HCT116 (cell line): ENCODE measurements at regions not wholly inside any gene's neighbourhood (a gene's known extent, or its start where the extent isn't known, plus 50 kb on each side); places are given as distances from the start of the nearest gene placed in this dataset.

Experiments
- ATAC-seq: fragments of 200-7000 bp; cut with Tn5 transposase; 2 replicates; pipeline ENCODE4 v1.9.1; 2020; ENCODE audit warnings: mild to moderate bottlenecking, moderate library complexity
- BruUV-seq: library from RNA; stranded (reverse); fragments of 400-500 nt; replicated peaks from 2 replicates; lab custom pipeline; 2021; lab: Mats Ljungman, UMichigan
- CTCF ChIA-PET: fragments of 300-600 bp; sonication (Branson Sonifier 250); formaldehyde crosslinking; loops from one replicate; lab custom pipeline; 2021; ENCODE audit warnings: antibody characterized with exemption; lab: Charles Lee
- POLR2A ChIA-PET: fragments of 300-600, 350-600 bp; sonication (Branson Sonifier 250); formaldehyde crosslinking; loops from one replicate; lab custom pipeline; 2021; ENCODE audit warnings: antibody characterized with exemption; lab: Charles Lee
- RAD21 ChIA-PET, 2 experiments: fragments of 300-600 bp; sonication (Branson Sonifier 250); formaldehyde crosslinking; loops; one replicate each; lab custom pipeline; 2023; ENCODE audit warnings: low total read pairs in 2 of 2; ENCODE audit not compliant: uncharacterized antibody in 2 of 2, unreplicated experiment in 2 of 2, low non-redundant PET in 1 of 2; lab: Charles Lee
- DNase-seq: peaks from one replicate; pipeline ENCODE4 v3.0.0-alpha.2; 2010; ENCODE audit warnings: low read depth, low spot score
- H2AFZ ChIP-seq: fragments of 200-600 bp; shearing (Covaris generic), sonication (generic); 2 replicates; pipeline ENCODE4 v1.6.1; 2017; ENCODE audit warnings: low read depth, mixed run types, mixed read lengths, antibody characterized with exemption, low read length; ENCODE audit not compliant: poor library complexity, severe bottlenecking
- H3K27ac ChIP-seq: 2 replicates; pipeline ENCODE4 v1.5.1; 2012; ENCODE audit warnings: low read depth, low read length
- H3K27me3 ChIP-seq: fragments of 200-600 bp; sonication (generic); 2 replicates; pipeline ENCODE4 v1.6.1; 2016; ENCODE audit warnings: mixed run types, low read length, mixed read lengths; ENCODE audit not compliant: insufficient read depth
- H3K36me3 ChIP-seq, 2 experiments: fragments of 200-500 bp in 1 of 2; fragments of 200-600 bp in 1 of 2; sonication (Bioruptor generic) in 1 of 2; sonication (generic) in 1 of 2; 2 replicates each; pipeline versions ENCODE4 v1.5.1 to v1.6.1; 2014 to 2016; ENCODE audit warnings: low read length in 2 of 2, inconsistent platforms in 1 of 2, mixed read lengths in 1 of 2, mixed run types in 1 of 2; ENCODE audit not compliant: insufficient read depth in 2 of 2, control insufficient read depth in 1 of 2
- H3K4me1 ChIP-seq, 2 experiments: fragments of 200-600 bp in 1 of 2; sonication (generic) in 1 of 2; 2 replicates each; pipeline versions ENCODE4 v1.5.1 to v1.6.1; 2012 to 2017; ENCODE audit warnings: low read length in 2 of 2, inconsistent platforms in 1 of 2, mild to moderate bottlenecking in 1 of 2, mixed read lengths in 1 of 2, mixed run types in 1 of 2, moderate library complexity in 1 of 2; ENCODE audit not compliant: insufficient read depth in 2 of 2, control insufficient read depth in 1 of 2
- H3K4me2 ChIP-seq: fragments of 200-600 bp; sonication (generic); 2 replicates; pipeline ENCODE4 v1.6.1; 2017; ENCODE audit warnings: mixed run types, low read length, mixed read lengths
- H3K4me3 ChIP-seq, 2 experiments: fragments of 200-600 bp in 1 of 2; sonication (generic) in 1 of 2; replicated peaks in 1 of 2; 2 replicates each; pipeline ENCODE4 v1.5.1; 2011 to 2016; ENCODE audit warnings: low read length in 2 of 2, control low read depth in 1 of 2, low read depth in 1 of 2, mild to moderate bottlenecking in 1 of 2, mixed read lengths in 1 of 2, mixed run types in 1 of 2
- H3K79me2 ChIP-seq: fragments of 200-600 bp; sonication (generic); 2 replicates; pipeline ENCODE4 v1.6.1; 2017; ENCODE audit warnings: mild to moderate bottlenecking, mixed run types, low read length, moderate library complexity, mixed read lengths; ENCODE audit not compliant: insufficient read depth
- H3K9ac ChIP-seq: fragments of 200-600 bp; sonication (generic); 2 replicates; pipeline ENCODE4 v1.6.1; 2016; ENCODE audit warnings: low read length, mixed read lengths
- H3K9me2 ChIP-seq: fragments of 200-600 bp; sonication (generic), shearing (Covaris generic); 2 replicates; pipeline ENCODE4 v1.6.1; 2017; ENCODE audit warnings: mixed run types, mild to moderate bottlenecking, moderate library complexity; ENCODE audit not compliant: insufficient read depth
- H3K9me3 ChIP-seq, 2 experiments: fragments of 200-500 bp in 1 of 2; fragments of 200-600 bp in 1 of 2; sonication (Bioruptor generic) in 1 of 2; sonication (generic) in 1 of 2; 2 replicates each; pipeline ENCODE4 v1.6.1; 2014 to 2017; ENCODE audit warnings: low read length in 2 of 2, mixed read lengths in 2 of 2, inconsistent platforms in 1 of 2, low read depth in 1 of 2, mild to moderate bottlenecking in 1 of 2, mixed run types in 1 of 2, moderate library complexity in 1 of 2; ENCODE audit not compliant: control insufficient read depth in 1 of 2, insufficient read depth in 1 of 2
- H4K20me1 ChIP-seq: fragments of 200-600 bp; sonication (generic), shearing (Covaris generic); 2 replicates; pipeline ENCODE4 v1.6.1; 2017; ENCODE audit warnings: mixed run types, mild to moderate bottlenecking, moderate library complexity; ENCODE audit not compliant: insufficient read depth
- EGR1 ChIP-seq: IDR thresholded peaks from 2 replicates; pipeline ENCODE4 v1.6.1; 2012; ENCODE audit warnings: low read depth
- EZH2 ChIP-seq: fragments of 200-600 bp; sonication (generic); IDR thresholded peaks from 2 replicates; pipeline ENCODE4 v1.6.1; 2017; ENCODE audit warnings: antibody characterized with exemption, mixed run types
- EZH2phosphoT487 ChIP-seq: fragments of 200-600 bp; IDR thresholded peaks from 2 replicates; pipeline ENCODE4 v1.6.1; 2018; ENCODE audit warnings: antibody characterized with exemption, borderline replicate concordance
- JUND ChIP-seq: IDR thresholded peaks from 2 replicates; pipeline ENCODE4 v1.6.1; 2012
- POLR2AphosphoS5 ChIP-seq: IDR thresholded peaks from 2 replicates; pipeline ENCODE4 v1.6.1; 2011; ENCODE audit warnings: mild to moderate bottlenecking, low read depth, low read length, moderate library complexity
- RAD21 ChIP-seq: IDR thresholded peaks from 2 replicates; pipeline ENCODE4 v1.6.1; 2012; ENCODE audit warnings: low read depth, mild to moderate bottlenecking
- SIN3A ChIP-seq: IDR thresholded peaks from 2 replicates; pipeline ENCODE4 v1.6.1; 2012; ENCODE audit warnings: low read depth
- SRF ChIP-seq: IDR thresholded peaks from 2 replicates; pipeline ENCODE4 v1.6.1; 2012; ENCODE audit warnings: low read depth
- ZNF274 ChIP-seq: fragments of 200-500 bp; sonication (Bioruptor generic); IDR thresholded peaks from 2 replicates; pipeline ENCODE4 v1.6.1; 2014; ENCODE audit warnings: mild to moderate bottlenecking, low read depth, low read length, inconsistent platforms
- intact Hi-C: fragments of 100-400 bp; cut with micrococcal nuclease; formaldehyde crosslinking; loops from 2 replicates; pipeline ENCODE4 v1.10.0; 2022
- TF ChIP-seq, protein P1 (sequence below): IDR thresholded peaks from 2 replicates; pipeline ENCODE4 v1.6.1; 2011; ENCODE audit warnings: mild to moderate bottlenecking, low read length, moderate library complexity; ENCODE audit not compliant: insufficient replicate concordance; ENCODE audit errors: extremely low read depth
- TF ChIP-seq, protein P2 (sequence below): IDR thresholded peaks from 2 replicates; pipeline ENCODE4 v1.6.1; 2012
- TF ChIP-seq, protein P3 (sequence below), 3 experiments: fragments of 200-600 bp in 1 of 3; sonication (generic) in 1 of 3; IDR thresholded peaks in 2 of 3; conservative IDR thresholded peaks in 1 of 3; 2 replicates each; pipeline ENCODE4 v1.5.1; 2012 to 2017; ENCODE audit warnings: low read depth in 2 of 3, low read length in 2 of 3, antibody characterized with exemption in 1 of 3, borderline replicate concordance in 1 of 3, control low read depth in 1 of 3, mild to moderate bottlenecking in 1 of 3, mixed read lengths in 1 of 3, mixed run types in 1 of 3, moderate library complexity in 1 of 3; ENCODE audit not compliant: insufficient read depth in 1 of 3
- TF ChIP-seq, protein P4 (sequence below): IDR thresholded peaks from 2 replicates; pipeline ENCODE4 v1.6.1; 2012

DNA sequence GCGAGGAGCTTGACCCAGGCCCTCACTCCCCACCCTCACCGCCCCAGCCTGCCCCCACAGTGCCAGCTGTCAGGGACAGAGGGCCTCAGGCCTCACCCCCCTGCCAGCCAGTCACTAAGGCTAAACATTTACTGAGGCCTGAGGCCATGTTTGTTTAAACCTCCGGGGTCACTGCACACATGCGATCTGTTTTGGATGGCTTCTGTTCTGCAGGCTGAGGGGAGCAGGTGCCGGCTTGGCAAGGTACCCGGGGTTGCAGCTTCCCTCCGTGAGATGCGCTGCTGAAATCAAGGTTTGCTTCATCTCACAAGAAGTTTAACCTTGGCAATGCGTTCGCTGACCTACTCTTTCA lies 103.3 kb upstream of the BOD1 start:
- Histone ChIP-seq H3K36me3 (no peaks in the 10 kb centered on the region), H3K9me3 (no peaks in the 10 kb centered on the region), H3K4me1 (peaks cover 0 to 4% of the 10 kb centered on the region in 2 experiments; a peak in 2 of 4 replicates), H2AFZ (no peak overlapping the region), H4K20me1 (no peaks in the 10 kb centered on the region), H3K9me2 (no peaks in the 10 kb centered on the region), H3K79me2 (no peaks in the 10 kb centered on the region), H3K4me2 (no peak overlapping the region), H3K27me3 (no peaks in the 10 kb centered on the region; the same call in 1 of the 2 replicates), H3K9ac (no peak overlapping the region), H3K4me3 (no peak overlapping the region), H3K27ac (no peak overlapping the region)
- TF ChIP-seq, protein P1, sequence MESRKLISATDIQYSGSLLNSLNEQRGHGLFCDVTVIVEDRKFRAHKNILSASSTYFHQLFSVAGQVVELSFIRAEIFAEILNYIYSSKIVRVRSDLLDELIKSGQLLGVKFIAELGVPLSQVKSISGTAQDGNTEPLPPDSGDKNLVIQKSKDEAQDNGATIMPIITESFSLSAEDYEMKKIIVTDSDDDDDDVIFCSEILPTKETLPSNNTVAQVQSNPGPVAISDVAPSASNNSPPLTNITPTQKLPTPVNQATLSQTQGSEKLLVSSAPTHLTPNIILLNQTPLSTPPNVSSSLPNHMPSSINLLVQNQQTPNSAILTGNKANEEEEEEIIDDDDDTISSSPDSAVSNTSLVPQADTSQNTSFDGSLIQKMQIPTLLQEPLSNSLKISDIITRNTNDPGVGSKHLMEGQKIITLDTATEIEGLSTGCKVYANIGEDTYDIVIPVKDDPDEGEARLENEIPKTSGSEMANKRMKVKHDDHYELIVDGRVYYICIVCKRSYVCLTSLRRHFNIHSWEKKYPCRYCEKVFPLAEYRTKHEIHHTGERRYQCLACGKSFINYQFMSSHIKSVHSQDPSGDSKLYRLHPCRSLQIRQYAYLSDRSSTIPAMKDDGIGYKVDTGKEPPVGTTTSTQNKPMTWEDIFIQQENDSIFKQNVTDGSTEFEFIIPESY, result no peak
- no peak for TF ChIP-seq SRF
- ChIA-PET CTCF (no interaction called here), RAD21 (no interaction called here), POLR2A (no interaction called here)
- BruUV-seq, result no TSS peak
- intact Hi-C loops, result no loop called here
- no peak for DNase-seq
- ATAC-seq, result no peak

DNA sequence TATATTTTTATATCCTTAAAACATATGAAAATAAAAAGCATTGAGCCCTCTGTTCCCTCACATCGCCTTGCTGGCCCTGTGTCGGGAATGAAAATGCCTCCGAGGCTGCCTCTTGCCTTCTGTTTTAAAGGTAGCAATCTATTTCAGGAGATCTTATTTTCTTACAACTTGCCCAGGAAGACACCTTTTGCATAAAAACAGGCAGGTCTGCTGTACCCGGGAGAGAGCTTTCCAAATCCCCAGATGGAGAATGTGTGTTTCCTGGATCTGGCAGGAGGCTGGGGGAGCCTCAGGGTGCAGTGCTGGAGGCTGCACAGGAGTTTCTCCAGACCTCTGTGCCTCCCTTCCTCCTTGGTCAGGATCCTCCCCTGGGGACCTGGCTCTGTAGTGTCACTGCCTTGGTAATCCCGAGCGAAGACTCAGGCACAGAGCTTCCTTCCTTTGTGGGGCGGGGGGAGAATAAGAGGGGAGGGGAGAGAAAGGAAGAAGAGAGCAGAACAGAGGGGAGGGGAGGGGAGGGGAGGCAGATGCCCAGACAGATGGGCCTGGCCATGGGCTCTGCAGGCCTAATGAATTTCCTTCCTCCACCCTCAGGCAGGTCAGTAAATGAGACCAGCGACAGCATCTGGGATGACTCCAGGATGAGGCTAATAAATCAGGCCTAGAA lies 104.0 kb upstream of the BOD1 start:
- H3K79me2 ChIP-seq, result no peaks in the 10 kb centered on the region
- no peak for ATAC-seq
- TF ChIP-seq SIN3A (no peak), ZNF274 (no peak), POLR2AphosphoS5 (no peak), JUND (no peak), RAD21 (no peak), EGR1 (no peak), EZH2phosphoT487 (no peak), EZH2 (no peak)
- TF ChIP-seq, protein P2, sequence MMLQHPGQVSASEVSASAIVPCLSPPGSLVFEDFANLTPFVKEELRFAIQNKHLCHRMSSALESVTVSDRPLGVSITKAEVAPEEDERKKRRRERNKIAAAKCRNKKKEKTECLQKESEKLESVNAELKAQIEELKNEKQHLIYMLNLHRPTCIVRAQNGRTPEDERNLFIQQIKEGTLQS, result no peak
- TF ChIP-seq, protein P3, sequence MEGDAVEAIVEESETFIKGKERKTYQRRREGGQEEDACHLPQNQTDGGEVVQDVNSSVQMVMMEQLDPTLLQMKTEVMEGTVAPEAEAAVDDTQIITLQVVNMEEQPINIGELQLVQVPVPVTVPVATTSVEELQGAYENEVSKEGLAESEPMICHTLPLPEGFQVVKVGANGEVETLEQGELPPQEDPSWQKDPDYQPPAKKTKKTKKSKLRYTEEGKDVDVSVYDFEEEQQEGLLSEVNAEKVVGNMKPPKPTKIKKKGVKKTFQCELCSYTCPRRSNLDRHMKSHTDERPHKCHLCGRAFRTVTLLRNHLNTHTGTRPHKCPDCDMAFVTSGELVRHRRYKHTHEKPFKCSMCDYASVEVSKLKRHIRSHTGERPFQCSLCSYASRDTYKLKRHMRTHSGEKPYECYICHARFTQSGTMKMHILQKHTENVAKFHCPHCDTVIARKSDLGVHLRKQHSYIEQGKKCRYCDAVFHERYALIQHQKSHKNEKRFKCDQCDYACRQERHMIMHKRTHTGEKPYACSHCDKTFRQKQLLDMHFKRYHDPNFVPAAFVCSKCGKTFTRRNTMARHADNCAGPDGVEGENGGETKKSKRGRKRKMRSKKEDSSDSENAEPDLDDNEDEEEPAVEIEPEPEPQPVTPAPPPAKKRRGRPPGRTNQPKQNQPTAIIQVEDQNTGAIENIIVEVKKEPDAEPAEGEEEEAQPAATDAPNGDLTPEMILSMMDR (IDR thresholded peaks at IDR 0.05 in 2 of 3, conservative IDR thresholded peaks at IDR 0.05 in 1 of 3; ENCODE audit: borderline replicate concordance in 1 of 3, insufficient read depth in 1 of 3, low read depth in 2 of 3, low read length in 2 of 3), result no peak
- TF ChIP-seq, protein P1, result no peak
- TF ChIP-seq, protein P4, sequence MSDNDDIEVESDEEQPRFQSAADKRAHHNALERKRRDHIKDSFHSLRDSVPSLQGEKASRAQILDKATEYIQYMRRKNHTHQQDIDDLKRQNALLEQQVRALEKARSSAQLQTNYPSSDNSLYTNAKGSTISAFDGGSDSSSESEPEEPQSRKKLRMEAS, result no peak

More for the DNA sequence above, 104.0 kb upstream of the BOD1 start:
- Histone ChIP-seq H3K9me3 (no peaks in the 10 kb centered on the region), H3K36me3 (no peaks in the 10 kb centered on the region), H3K9me2 (no peaks in the 10 kb centered on the region), H2AFZ (no peak overlapping the region), H3K4me3 (no peak overlapping the region), H4K20me1 (no peaks in the 10 kb centered on the region), H3K27me3 (no peaks in the 10 kb centered on the region; the same call in 1 of the 2 replicates), H3K9ac (no peak overlapping the region), H3K4me1 (no peaks in the 10 kb centered on the region), H3K27ac (no peak overlapping the region), H3K4me2 (no peak overlapping the region)
- POLR2A ChIA-PET, result no interaction called here
- BruUV-seq, result no TSS peak
- intact Hi-C loops, result no loop called here
- RAD21 ChIA-PET, result no interaction called here
- CTCF ChIA-PET, result no interaction called here
- DNase-seq, result no peak
